MCF 10A (cell line): ENCODE measurements at regions not wholly inside any gene's neighbourhood (a gene's known extent, or its start where the extent isn't known, plus 50 kb on each side); places are given as distances from the start of the nearest gene placed in this dataset.

Source experiments
- BruUV-seq: library from RNA; stranded (reverse); fragments of 400-500 nt; replicated peaks from 2 replicates; lab custom pipeline; 2021; lab: Mats Ljungman, UMichigan
- CTCF ChIA-PET: fragments of 300-600 bp; sonication (Branson Sonifier 250); formaldehyde crosslinking; extraction: SDS; loops from one replicate; lab custom pipeline; 2021; ENCODE audit warnings: antibody characterized with exemption, inconsistent platforms; lab: Yijun Ruan, JAX
- POLR2A ChIA-PET: fragments of 300-600, 350-650 bp; sonication (Branson Sonifier 250); formaldehyde crosslinking; extraction: SDS; loops from one replicate; lab custom pipeline; 2020; ENCODE audit warnings: antibody characterized with exemption, inconsistent platforms; lab: Yijun Ruan, JAX
- DNase-seq: peaks from one replicate; pipeline ENCODE4 v3.0.0-alpha.2; 2018; ENCODE audit not compliant: unreplicated experiment
- H3K27ac Mint-ChIP-seq: one replicate; pipeline ENCODE4 v1.8.0; 2022; ENCODE audit warnings: mild to moderate bottlenecking, low read depth, mixed read lengths; ENCODE audit not compliant: unreplicated experiment
- H3K27me3 Mint-ChIP-seq: one replicate; pipeline ENCODE4 v1.8.0; 2022; ENCODE audit warnings: mixed read lengths; ENCODE audit not compliant: insufficient read depth, unreplicated experiment
- H3K36me3 Mint-ChIP-seq: one replicate; pipeline ENCODE4 v1.8.0; 2022; ENCODE audit warnings: mild to moderate bottlenecking, moderate library complexity, mixed read lengths; ENCODE audit not compliant: insufficient read depth, unreplicated experiment
- H3K4me1 Mint-ChIP-seq: one replicate; pipeline ENCODE4 v1.8.0; 2022; ENCODE audit warnings: mixed read lengths; ENCODE audit not compliant: insufficient read depth, unreplicated experiment
- H3K4me3 Mint-ChIP-seq: one replicate; pipeline ENCODE4 v1.8.0; 2022; ENCODE audit warnings: mild to moderate bottlenecking, moderate library complexity, mixed read lengths; ENCODE audit not compliant: unreplicated experiment
- H3K9me3 Mint-ChIP-seq: one replicate; pipeline ENCODE4 v1.8.0; 2022; ENCODE audit warnings: mixed read lengths; ENCODE audit not compliant: unreplicated experiment
- CTCF ChIP-seq: fragments of 200-600 bp; IDR thresholded peaks from one replicate; pipeline ENCODE4 v1.8.0; 2022; ENCODE audit warnings: antibody characterized with exemption, mild to moderate bottlenecking; ENCODE audit not compliant: unreplicated experiment
- intact Hi-C: fragments of 100-400 bp; cut with micrococcal nuclease; formaldehyde crosslinking; loops from 2 replicates; pipeline ENCODE4 v1.14.1; 2022

- Mint-ChIP-seq H3K9me3 (no peaks in the 10 kb centered on the region), H3K27ac (no peak overlapping the region), H3K4me1 (no peaks in the 10 kb centered on the region), H3K36me3 (no peaks in the 10 kb centered on the region), H3K4me3 (no peak overlapping the region), H3K27me3 (peaks cover 14% of the 10 kb centered on the region)
- DNase-seq = no peak
- intact Hi-C loops = no loop called here
- ChIA-PET CTCF (no interaction called here), POLR2A (no interaction called here)
- no TSS peak for BruUV-seq
- TF ChIP-seq CTCF = no peak
Observed at GRCh38 chr7:45514944-45515343, 59.2 kb upstream of the ADCY1 start.

- Mint-ChIP-seq H3K36me3 (no peaks in the 10 kb centered on the region), H3K4me3 (no peak overlapping the region), H3K27ac (no peak overlapping the region), H3K4me1 (no peaks in the 10 kb centered on the region), H3K9me3 (no peaks in the 10 kb centered on the region), H3K27me3 (peaks cover 14% of the 10 kb centered on the region)
- TF ChIP-seq CTCF = no peak
- DNase-seq = no peak
- CTCF ChIA-PET = no interaction called here
- POLR2A ChIA-PET = no interaction called here
- BruUV-seq = no TSS peak
- intact Hi-C loops = no loop called here
Observed at GRCh38 chr7:45515346-45515745, 58.8 kb upstream of the ADCY1 start.
